ENCODE measurements at regions not wholly inside any gene's neighbourhood (a gene's known extent, or its start where the extent isn't known, plus 50 kb on each side); places are given as distances from the start of the nearest gene placed in this dataset.

- no peak for DNase-seq
Observed at GRCh38 chr6:92216717-92217116, 1202.6 kb downstream of the EPHA7 start.

GRCh38 chr6:92201618-92202017, 1217.7 kb downstream of the EPHA7 start:
- no peak for DNase-seq

- DNase-seq = no peak
Observed at GRCh38 chr6:92196325-92196724, 1223.0 kb downstream of the EPHA7 start.

GRCh38 chr6:92195796-92196195, 1223.6 kb downstream of the EPHA7 start:
- no peak for DNase-seq

- DNase-seq = no peak
Observed at GRCh38 chr6:92188016-92188415, 1231.3 kb downstream of the EPHA7 start.

- DNase-seq = no peak
Observed at GRCh38 chr6:92184933-92185332, 1234.4 kb downstream of the EPHA7 start.

GRCh38 chr6:92181347-92181746, 1238.0 kb downstream of the EPHA7 start:
- DNase-seq = no peak

- DNase-seq = no peak
Observed at GRCh38 chr6:92180090-92180489, 1239.3 kb downstream of the EPHA7 start.

- DNase-seq = no peak
Observed at GRCh38 chr6:92176666-92177065, 1242.7 kb downstream of the EPHA7 start.

- DNase-seq = no peak
Observed at GRCh38 chr6:92174398-92175073, 1244.8 kb downstream of the EPHA7 start.

- DNase-seq = no peak
Observed at GRCh38 chr6:92169506-92169905, 1249.9 kb downstream of the EPHA7 start.

GRCh38 chr6:92166666-92167065, 1252.7 kb downstream of the EPHA7 start:
- DNase-seq = no peak

GRCh38 chr6:92161953-92162352, 1257.4 kb downstream of the EPHA7 start:
- DNase-seq = no peak

GRCh38 chr6:92160226-92160625, 1259.1 kb downstream of the EPHA7 start:
- no peak for DNase-seq

GRCh38 chr6:92159046-92159445, 1260.3 kb downstream of the EPHA7 start:
- no peak for DNase-seq

GRCh38 chr6:92150553-92150952, 1268.8 kb downstream of the EPHA7 start:
- no peak for DNase-seq

- DNase-seq = no peak
Observed at GRCh38 chr6:92147246-92147645, 1272.1 kb downstream of the EPHA7 start.

GRCh38 chr6:92139601-92140000, 1279.8 kb downstream of the EPHA7 start:
- DNase-seq = no peak

GRCh38 chr6:92132957-92133356, 1286.4 kb downstream of the EPHA7 start:
- DNase-seq = no peak

- no peak for DNase-seq
Observed at GRCh38 chr6:92132457-92132856, 1286.9 kb downstream of the EPHA7 start.

GRCh38 chr6:92130944-92131343, 1288.4 kb downstream of the EPHA7 start:
- DNase-seq = no peak

- no peak for DNase-seq
Observed at GRCh38 chr6:92126983-92127382, 1292.4 kb downstream of the EPHA7 start.

- no peak for DNase-seq
Observed at GRCh38 chr6:92126088-92126487, 1293.3 kb downstream of the EPHA7 start.

GRCh38 chr6:92125681-92126080, 1293.7 kb downstream of the EPHA7 start:
- no peak for DNase-seq

GRCh38 chr6:92124200-92124651, 1295.1 kb downstream of the EPHA7 start:
- no peak for DNase-seq

All from activated effector memory CD4-positive, alpha-beta T cell treated with anti-CD3 and anti-CD28 coated beads, Interleukin-2, amount 50 U/mL, for 16 hours (primary cell).